Heart left ventricle (tissue), 16 donors: ENCODE measurements at regions not wholly inside any gene's neighbourhood (a gene's known extent, or its start where the extent isn't known, plus 50 kb on each side); places are given as distances from the start of the nearest gene placed in this dataset.

Experiments used
- ATAC-seq, 4 donors: fragments of 200-7000 bp; cut with Tn5 transposase; one replicate each; pipeline ENCODE4 v1.9.1; 2020 to 2022; ENCODE audit warnings: moderate library complexity in 4 of 4, mild to moderate bottlenecking in 3 of 4, moderate number of reproducible peaks in 1 of 4
- DNase-seq, 5 donors: peaks; one replicate each; pipeline ENCODE4 v3.0.0-alpha.2; 2020
- H3K27ac ChIP-seq, 12 donors: fragments of 200-600 bp; sonication (generic) in 4 of 12; one replicate each; pipeline versions ENCODE4 v1.5.0 to v1.8.0; 2016 to 2022; ENCODE audit warnings: mild to moderate bottlenecking in 2 of 12
- H3K27me3 ChIP-seq, 9 donors: fragments of 200-600 bp; sonication (generic) in 2 of 9; one replicate each; pipeline versions ENCODE4 v1.5.1 to v1.8.0; 2016 to 2022; ENCODE audit warnings: mild to moderate bottlenecking in 3 of 9
- H3K36me3 ChIP-seq, 9 donors: fragments of 200-600 bp; sonication (generic) in 2 of 9; one replicate each; pipeline versions ENCODE4 v1.5.0 to v1.8.0; 2018 to 2022; ENCODE audit warnings: mild to moderate bottlenecking in 2 of 9
- H3K4me1 ChIP-seq, 12 donors: fragments of 200-600 bp; sonication (generic) in 4 of 12; one replicate each; pipeline versions ENCODE4 v1.5.0 to v1.8.0; 2016 to 2022; ENCODE audit warnings: mild to moderate bottlenecking in 3 of 12
- H3K4me3 ChIP-seq, 12 donors: fragments of 200-600 bp; sonication (generic) in 4 of 12; one replicate each; pipeline versions ENCODE4 v1.5.0 to v1.8.0; 2017 to 2022; ENCODE audit warnings: mild to moderate bottlenecking in 9 of 12, moderate library complexity in 4 of 12
- H3K9me3 ChIP-seq, 12 donors: fragments of 200-600 bp; sonication (generic) in 4 of 12; one replicate each; pipeline versions ENCODE4 v1.5.0 to v1.8.0; 2016 to 2022; ENCODE audit warnings: mild to moderate bottlenecking in 1 of 12
- CTCF ChIP-seq, 12 donors: fragments of 200-600 bp; sonication (generic) in 4 of 12; IDR thresholded peaks; one replicate each; pipeline versions ENCODE4 v1.5.0 to v1.8.0; 2018 to 2022; ENCODE audit warnings: antibody characterized with exemption in 12 of 12, mild to moderate bottlenecking in 5 of 12
- POLR2A ChIP-seq, 2 donors: fragments of 450-650 bp; IDR thresholded peaks; one replicate each; pipeline ENCODE4 v1.6.1; 2017; ENCODE audit warnings: antibody characterized with exemption in 2 of 2, mild to moderate bottlenecking in 2 of 2, moderate library complexity in 2 of 2
- WGBS, 4 donors: extraction: QIAGEN DNeasy Blood & Tissue Kit in 2 of 4; methylation state at CpG; one replicate each; pipeline versions ENCODE4 v1.1.5 to v1.1.7; 2013 to 2018; 5-methylcytosine and 5-hydroxymethylcytosine counted together
- intact Hi-C, 10 donors: fragments of 100-400 bp; cut with DNase I; formaldehyde crosslinking; loops; one replicate each; pipeline versions ENCODE4 v1.11.1 to v1.14.2; 2022
- donor health status: ischemic (EF 13 %, LVEDD 7.1; RV severe dilation, severe dysfunction).
- donor health status: healthy with polysubstance abuse.
- donor health status: DM: no; HTN: yes; CAD: no.
- donor health status: DM: no; HTN: no; CAD: no.
- donor health status: ischemic (EF 25% LVEDD 6.9; RV normal size, moderate dysfunction).
- donor health status: ischemic (EF 25% LVEDD 5.7; RV mildly dilated, moderate dysfunction).
- donor health status: healthy.
- donor health status: DM: yes; HTN: yes; CAD: no.
- donor health status: ischemic (EF 35%, LVEDD 5.7; RV mildly dilated, moderate dysfunction).
- donor health status: nonischemic (EF 11% LVEDD 7.7; RV severe dilation, severe dysfunction).
- donor health status: DM: yes; HTN: yes; CAD: no.
- donor health status: PGD.
- donor health status: ischemic (EF 29% LVEDD 5.4; RV normal size, mild dysfunction).
- donor health status: nonischemic (EF 23%, LVEDD 6.1; RV moderate dilation, normal function).

- peaks cover 0 to 18% (median 0%) of the 10 kb centered on the region in 9 donors for H3K27me3 ChIP-seq
- H3K4me1 ChIP-seq: peaks cover 0 to 10% (median 0%) of the 10 kb centered on the region in 12 donors
- TF ChIP-seq POLR2A (IDR thresholded peaks at IDR 0.05) (no peak), CTCF (IDR thresholded peaks at IDR 0.05) (no peak)
- intact Hi-C loops: no loop called here
- WGBS, 4 donors: 77 to 87% (median 82%) methylated on average over 16 of the region's 16 CpGs
- ATAC-seq: no peak
- no peaks in the 10 kb centered on the region for H3K9me3 ChIP-seq
- no peak overlapping the region for H3K4me3 ChIP-seq
- no peak for DNase-seq
- H3K36me3 ChIP-seq: no peaks in the 10 kb centered on the region
- H3K27ac ChIP-seq: peak overlapping the region in 1 of 12 donors; percentile 89
These were observed 197.4 kb upstream of the DIO3 start for GRCh38 chr14:101363880-101364391.

DNA sequence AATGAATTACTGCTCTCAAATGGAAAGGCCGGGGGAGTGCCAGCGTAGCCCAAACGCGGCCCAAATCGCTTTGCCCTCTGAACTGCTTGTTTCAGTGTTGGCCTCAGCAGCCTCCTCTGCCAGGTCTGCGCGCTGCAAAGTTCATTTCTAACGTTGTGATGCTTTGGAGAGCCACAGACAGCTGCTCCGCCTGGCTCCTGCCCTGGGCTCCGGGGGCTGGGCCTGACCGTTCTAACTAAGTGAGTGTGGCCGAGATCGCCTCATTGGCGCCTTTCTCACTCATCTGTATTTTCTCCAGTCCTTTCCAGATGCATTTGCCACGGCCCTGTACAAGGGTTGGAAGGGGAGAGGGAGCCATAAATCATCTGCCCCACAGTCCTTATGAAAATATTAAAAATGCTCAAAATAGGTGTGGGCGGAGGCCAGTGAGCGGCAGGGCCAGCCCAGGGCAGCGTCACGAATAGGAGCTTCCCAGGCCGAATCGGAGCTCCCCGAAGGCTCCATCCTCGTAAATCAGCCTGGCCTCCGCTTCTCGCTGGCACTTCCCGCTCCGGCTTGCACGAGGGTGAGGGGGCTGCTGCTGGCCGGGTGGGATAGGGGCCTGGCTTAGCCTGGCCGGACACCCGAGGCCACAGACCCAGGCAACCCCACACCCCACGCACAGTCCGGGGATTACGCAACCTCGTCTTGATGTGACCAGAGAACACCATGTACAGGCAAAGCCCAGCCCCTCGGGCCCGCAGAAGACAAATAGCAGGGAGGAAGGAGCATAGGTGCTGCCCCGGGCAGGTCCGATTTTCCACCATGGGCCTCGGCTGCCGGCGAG lies 196.6 kb upstream of the DIO3 start:
- no peaks in the 10 kb centered on the region for H3K9me3 ChIP-seq
- H3K4me3 ChIP-seq: no peak overlapping the region
- ATAC-seq (no peak), DNase-seq (no peak)
- no peaks in the 10 kb centered on the region for H3K36me3 ChIP-seq
- peak overlapping the region in 1 of 12 donors; percentile 89 for H3K27ac ChIP-seq
- intact Hi-C loops: no loop called here
- H3K4me1 ChIP-seq: peaks cover 0 to 5% (median 0%) of the 10 kb centered on the region in 12 donors
- TF ChIP-seq POLR2A (IDR thresholded peaks at IDR 0.05) (no peak), CTCF (IDR thresholded peaks at IDR 0.05) (no peak)
- H3K27me3 ChIP-seq: peaks cover 0 to 18% (median 0%) of the 10 kb centered on the region in 9 donors
- WGBS, 4 donors: 79 to 83% (median 82%) methylated on average over 28 to 42 of the region's 42 CpGs

- H3K36me3 ChIP-seq: no peaks in the 10 kb centered on the region
- no peaks in the 10 kb centered on the region for H3K9me3 ChIP-seq
- ATAC-seq: no peak
- no peak for TF ChIP-seq CTCF (IDR thresholded peaks at IDR 0.05)
- TF ChIP-seq POLR2A (IDR thresholded peaks at IDR 0.05): no peak
- H3K4me1 ChIP-seq: peaks cover 0 to 1% (median 0%) of the 10 kb centered on the region in 12 donors
- no peak overlapping the region for H3K4me3 ChIP-seq
- peak overlapping the region in 1 of 12 donors; percentile 89 for H3K27ac ChIP-seq
- no peak for DNase-seq
- peaks cover 0 to 18% (median 0%) of the 10 kb centered on the region in 9 donors for H3K27me3 ChIP-seq
- 71 to 75% (median 72%) methylated on average over 16 to 20 of the region's 20 CpGs for WGBS, 4 donors
- intact Hi-C loops: no loop called here
These were observed 195.8 kb upstream of the DIO3 start for GRCh38 chr14:101365329-101366158.
